Left ventricle myocardium superior (tissue), 1 donor: ENCODE measurements at regions not wholly inside any gene's neighbourhood (a gene's known extent, or its start where the extent isn't known, plus 50 kb on each side); places are given as distances from the start of the nearest gene placed in this dataset.
"Not testable (repeated sequence)": the region's sequence is repeated elsewhere in the genome, so short reads cannot be mapped to it uniquely, and the experiment has no call there.

Experiments
- ATAC-seq: fragments of 200-7000 bp; cut with Tn5 transposase; one replicate; pipeline ENCODE4 v1.9.1; 2020; ENCODE audit warnings: mild to moderate bottlenecking, moderate library complexity
- DNase-seq: peaks from one replicate; pipeline ENCODE4 v3.0.0-alpha.2; 2020
- intact Hi-C: fragments of 100-400 bp; cut with micrococcal nuclease; formaldehyde crosslinking; loops from one replicate; pipeline ENCODE4 v1.11.0; 2022
- donor health status: DM: no; HTN: yes; CAD: no; lungs with severe emphysema.

- DNase-seq = no peak
- intact Hi-C loops = no loop called here
- no peak for ATAC-seq
Measured at GRCh38 chr14:105733081-105734065, 207.0 kb downstream of the TMEM121 start.

DNA sequence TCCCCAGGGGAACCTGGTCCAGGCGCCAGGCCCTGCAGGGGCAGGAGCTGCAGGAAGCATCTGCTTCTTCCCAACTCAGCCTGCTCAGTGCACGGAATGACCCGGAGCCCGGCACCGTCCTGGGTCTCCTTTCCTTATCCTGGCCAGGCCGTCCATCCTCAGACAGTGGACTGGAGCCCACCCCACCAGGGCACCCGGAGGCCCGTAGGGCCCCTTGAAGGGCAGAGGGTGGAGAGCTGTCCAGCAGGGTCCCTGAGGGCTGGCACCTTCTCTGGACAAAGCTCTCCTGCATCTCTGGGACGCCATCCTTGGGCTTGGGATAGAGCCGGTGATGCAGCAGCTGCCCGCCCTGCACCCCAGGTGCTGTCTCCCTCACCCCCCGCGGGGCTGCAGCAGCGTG lies 207.9 kb downstream of the TMEM121 start:
- DNase-seq, ATAC-seq, intact Hi-C loops: not testable (repeated sequence)

- intact Hi-C loops, ATAC-seq, DNase-seq: not testable (repeated sequence)
Measured at GRCh38 chr14:105736331-105736730, 209.9 kb downstream of the TMEM121 start.

DNA sequence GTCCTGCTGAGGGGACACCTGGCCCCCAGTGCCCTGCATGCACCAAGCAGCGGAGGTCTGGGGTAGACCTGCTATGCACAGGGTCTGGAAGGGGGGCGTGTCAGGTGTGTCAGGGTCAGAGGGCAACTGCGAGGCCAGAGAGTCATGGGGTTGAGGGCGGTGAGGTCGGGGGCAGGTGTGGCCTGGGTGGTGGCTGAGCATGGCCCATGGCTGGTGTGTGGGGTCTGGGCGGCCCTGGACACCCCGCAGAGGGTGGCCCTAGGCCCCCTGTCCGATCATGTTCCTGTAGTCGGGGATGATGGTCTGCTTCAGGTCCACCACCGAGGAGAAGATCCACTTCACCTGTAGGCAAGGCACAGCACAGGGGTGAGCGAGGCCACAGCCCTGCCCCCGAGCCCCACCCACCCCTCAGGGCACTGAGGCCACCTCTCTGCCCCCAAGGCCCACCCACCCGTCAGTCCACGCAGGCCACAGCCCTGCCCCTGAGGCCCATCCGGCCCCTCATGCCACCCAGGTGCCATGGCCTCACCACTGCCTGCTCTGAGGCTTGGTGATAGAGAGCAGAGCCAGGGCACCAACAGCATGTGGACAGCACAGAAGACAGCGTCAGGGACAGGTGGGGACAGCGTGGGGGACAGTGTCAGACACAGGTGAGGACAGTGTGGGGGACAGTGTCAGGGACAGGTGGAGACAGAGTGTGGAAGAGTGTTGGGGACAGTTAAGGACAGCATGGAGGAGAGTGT lies 211.3 kb downstream of the TMEM121 start:
- ATAC-seq (no peak), DNase-seq (no peak)
- intact Hi-C loops = no loop called here

DNA sequence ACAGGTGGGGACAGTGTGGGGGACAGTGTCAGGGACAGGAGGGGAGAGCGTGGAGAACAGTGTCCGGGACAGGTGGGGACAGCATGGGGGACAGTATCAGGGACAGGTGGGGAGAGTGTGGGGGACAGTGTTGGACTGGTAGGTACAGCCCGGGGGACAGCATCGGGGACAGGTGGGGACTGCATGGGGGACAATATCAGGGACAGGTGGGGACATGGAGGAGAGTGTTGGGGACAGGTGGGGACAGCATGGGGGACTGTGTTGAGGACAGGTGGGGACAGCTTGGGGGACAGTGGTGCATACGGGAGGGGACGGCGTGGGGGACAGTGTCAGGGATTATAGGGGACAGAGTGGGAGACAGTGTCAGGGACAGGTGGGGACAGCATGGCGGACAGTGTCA lies 212.3 kb downstream of the TMEM121 start:
- ATAC-seq (no peak), DNase-seq (no peak)
- intact Hi-C loops = no loop called here

DNA sequence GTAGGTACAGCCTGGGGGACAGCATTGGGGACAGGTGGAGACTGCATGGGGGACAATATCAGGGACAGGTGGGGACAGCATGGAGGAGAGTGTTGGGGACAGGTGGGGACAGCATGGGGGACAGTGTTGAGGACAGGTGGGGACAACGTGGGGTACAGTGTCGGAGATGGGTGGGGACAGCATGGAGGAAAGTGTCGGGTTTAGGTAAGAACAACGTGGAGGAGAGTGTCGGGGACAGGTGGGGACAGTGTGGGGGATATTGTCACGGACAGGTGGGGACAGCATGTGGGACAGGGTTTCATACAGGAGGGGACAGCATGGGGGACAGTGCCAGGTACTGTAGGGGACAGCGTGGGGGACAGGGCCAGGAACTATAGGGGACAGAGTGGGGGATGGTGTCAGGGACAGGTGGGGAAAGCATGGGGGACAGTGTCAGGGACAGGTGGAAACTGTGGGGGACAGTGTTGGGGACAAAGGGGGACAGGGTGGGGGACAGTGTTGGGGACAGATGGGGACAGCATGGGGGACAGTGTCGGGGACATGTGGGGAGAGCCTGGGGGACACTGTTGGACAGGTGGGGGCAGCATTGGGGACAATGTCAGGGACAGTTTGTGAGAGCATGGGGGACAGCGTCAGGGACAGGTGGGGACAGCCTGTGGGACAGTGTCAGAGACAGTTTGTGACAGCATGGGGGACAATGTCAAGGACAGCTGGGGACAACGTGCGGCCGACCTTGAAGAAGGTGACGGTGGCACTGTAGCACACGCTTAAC lies 213.1 kb downstream of the TMEM121 start:
- DNase-seq (no peak), ATAC-seq (no peak)
- intact Hi-C loops = no loop called here

DNA sequence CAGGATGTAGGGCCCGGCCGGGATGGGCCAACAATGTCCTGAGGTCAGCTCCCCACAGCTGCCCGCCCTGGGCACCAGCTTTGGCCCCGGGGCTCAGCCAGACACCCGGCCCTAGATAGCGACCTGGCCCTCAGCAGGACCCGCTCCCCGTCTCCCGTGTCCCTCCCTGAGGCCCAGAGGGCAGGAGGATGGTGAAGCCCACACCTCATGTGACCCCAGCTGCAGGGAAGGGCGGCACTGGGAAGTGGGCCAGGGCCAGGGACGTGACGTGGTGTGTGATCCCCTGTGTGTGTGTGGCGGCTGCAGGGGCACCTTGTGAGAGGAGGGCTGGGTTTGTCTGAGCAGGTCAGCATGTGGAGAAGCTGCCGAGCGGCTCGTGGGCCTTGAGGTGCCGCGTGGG lies 213.9 kb downstream of the TMEM121 start:
- DNase-seq, intact Hi-C loops: not testable (repeated sequence)

DNA sequence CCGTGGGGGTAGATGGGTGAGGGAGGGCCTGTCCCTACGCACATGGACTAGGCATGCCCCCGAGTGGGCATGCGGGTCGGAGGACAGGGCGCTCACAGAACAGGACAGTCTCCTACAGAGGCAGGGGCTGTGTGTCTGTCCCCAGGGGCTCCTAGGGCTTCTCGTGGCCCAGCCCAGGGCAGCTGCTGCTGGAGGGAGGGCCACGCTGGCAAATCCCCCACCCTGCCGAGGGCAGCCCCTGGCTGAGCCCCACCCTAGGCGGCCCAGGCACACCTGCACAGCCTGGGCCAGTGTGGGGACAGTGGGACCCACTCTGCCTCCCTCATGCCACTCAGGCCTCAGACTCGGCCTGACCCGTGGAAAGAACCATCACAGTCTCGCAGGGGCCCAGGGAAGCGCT lies 214.6 kb downstream of the TMEM121 start:
- DNase-seq, ATAC-seq, intact Hi-C loops: not testable (repeated sequence)

More for the DNA sequence above, 213.9 kb downstream of the TMEM121 start:
- ATAC-seq = not testable (repeated sequence)

DNA sequence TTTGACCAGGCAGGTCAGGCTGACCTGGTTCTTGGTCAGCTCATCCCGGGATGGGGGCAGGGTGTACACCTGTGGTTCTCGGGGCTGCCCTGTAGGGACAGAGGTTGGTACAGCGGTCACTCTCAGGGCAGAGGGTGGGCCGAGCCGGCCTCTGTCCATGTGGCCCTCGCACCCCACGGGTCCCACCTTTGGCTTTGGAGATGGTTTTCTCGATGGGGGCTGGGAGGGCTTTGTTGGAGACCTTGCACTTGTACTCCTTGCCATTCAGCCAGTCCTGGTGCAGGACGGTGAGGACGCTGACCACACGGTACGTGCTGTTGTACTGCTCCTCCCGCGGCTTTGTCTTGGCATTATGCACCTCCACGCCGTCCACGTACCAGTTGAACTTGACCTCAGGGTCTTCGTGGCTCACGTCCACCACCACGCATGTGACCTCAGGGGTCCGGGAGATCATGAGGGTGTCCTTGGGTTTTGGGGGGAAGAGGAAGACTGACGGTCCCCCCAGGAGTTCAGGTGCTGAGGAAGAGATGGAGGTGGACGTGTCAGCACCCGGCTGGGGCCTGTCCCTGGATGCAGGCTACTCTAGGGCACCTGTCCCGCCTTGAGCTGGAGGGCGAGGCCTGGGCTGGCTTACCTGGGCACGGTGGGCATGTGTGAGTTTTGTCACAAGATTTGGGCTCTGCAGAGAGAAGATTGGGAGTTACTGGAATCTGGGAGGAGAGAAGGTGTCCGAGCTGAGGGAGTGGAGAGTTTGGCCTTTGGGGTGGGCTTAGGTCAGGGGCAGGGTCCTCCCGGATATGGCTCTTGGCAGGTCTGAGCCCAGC lies 215.5 kb downstream of the TMEM121 start:
- ATAC-seq, intact Hi-C loops, DNase-seq: not testable (repeated sequence)

GRCh38 chr14:105742531-105742848 lies 216.1 kb downstream of the TMEM121 start:
- intact Hi-C loops = no loop called here
- no peak for DNase-seq
- no peak for ATAC-seq

DNA sequence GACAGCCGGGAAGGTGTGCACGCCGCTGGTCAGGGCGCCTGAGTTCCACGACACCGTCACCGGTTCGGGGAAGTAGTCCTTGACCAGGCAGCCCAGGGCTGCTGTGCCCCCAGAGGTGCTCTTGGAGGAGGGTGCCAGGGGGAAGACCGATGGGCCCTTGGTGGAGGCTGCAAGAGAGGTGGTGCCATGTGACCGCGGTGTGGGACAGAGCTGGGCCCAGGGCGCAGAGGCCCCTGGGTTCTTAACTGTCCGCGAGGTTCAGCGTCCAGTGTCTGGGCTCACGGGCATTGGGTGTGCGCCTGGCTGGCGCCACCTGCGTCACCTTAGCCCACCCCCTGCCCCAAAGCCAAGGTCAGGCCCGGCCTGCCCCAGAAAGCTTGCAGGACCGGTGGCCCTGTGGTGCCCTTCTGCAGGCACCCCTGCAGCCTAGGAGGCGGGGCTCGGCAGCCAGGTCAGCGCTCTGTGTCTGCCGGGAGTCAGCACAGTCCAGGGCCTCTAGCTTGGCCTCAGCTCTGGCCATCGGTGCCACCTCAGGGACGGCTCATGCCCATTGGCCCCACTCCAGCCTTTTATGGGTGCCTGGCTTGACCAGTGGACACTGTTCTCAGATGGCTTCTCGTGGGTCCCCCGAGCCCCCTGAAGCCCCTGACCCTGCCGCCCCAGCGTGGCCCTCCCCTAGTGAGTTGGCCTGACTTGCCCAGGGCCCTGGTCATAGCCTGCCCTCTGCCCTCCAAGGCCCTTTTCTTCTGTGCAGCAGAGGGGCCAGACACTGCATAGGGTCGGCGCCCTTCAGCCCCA lies 216.7 kb downstream of the TMEM121 start:
- intact Hi-C loops, DNase-seq: not testable (repeated sequence)
- peak; percentile 15 for ATAC-seq

DNA sequence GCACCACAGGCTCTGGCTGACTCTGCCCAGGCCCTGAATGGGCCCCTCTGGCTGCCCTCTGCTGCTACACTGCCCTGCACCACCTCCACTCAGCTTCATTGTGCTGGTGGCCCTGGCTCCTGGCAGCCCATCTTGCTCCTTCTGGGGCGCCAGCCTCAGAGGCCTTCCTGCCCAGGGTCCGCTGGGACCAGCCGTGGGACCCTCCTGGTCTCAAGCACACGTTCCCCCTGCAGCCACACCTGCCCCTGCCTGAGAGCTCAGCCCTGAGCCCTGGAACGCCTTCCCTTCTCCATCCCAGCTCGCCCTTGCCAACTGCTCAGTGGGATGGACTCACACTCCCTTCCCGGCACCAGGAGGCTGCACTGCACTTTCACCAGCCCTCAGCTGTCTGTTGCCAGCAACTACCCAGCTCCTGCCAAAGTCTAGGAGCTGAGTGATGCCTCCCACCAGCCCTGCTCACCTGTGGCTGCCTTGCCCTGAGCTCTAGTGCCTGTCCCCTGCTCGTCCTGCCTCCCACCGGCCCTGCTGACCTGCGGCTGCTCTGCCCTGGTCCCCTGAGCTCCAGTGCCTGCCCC lies 217.9 kb downstream of the TMEM121 start:
- DNase-seq, ATAC-seq, intact Hi-C loops: not testable (repeated sequence)

GRCh38 chr14:105745433-105746123 lies 219.2 kb downstream of the TMEM121 start:
- DNase-seq (no peak), ATAC-seq (no peak)
- intact Hi-C loops = no loop called here

GRCh38 chr14:105746124-105746514 lies 219.7 kb downstream of the TMEM121 start:
- ATAC-seq = no peak
- DNase-seq = no peak
- intact Hi-C loops = no loop called here

- DNase-seq, ATAC-seq, intact Hi-C loops: not testable (repeated sequence)
Measured at GRCh38 chr14:105746800-105747502, 220.6 kb downstream of the TMEM121 start.

GRCh38 chr14:105747503-105748203 lies 221.3 kb downstream of the TMEM121 start:
- DNase-seq, ATAC-seq, intact Hi-C loops: not testable (repeated sequence)
